Prostate gland (tissue), 2 donors: ENCODE measurements at regions not wholly inside any gene's neighbourhood (a gene's known extent, or its start where the extent isn't known, plus 50 kb on each side); places are given as distances from the start of the nearest gene placed in this dataset.
A peak's percentile ranks its signal among the peaks of the same experiment; 100 is the strongest.

Source experiments
- CTCF ChIP-seq, 4 experiments: fragments of 200-600 bp in 2 of 4; fragments of 450-650 bp in 2 of 4; sonication (generic) in 2 of 4; IDR thresholded peaks; 1 replicate in 3 of 4; 2 replicates in 1 of 4; pipeline ENCODE4 v1.5.1; 2016 to 2019; ENCODE audit warnings: antibody characterized with exemption in 4 of 4, mild to moderate bottlenecking in 2 of 4, moderate library complexity in 2 of 4
- POLR2AphosphoS5 ChIP-seq: sonication (generic); formaldehyde crosslinking; IDR thresholded peaks from one replicate; pipeline ENCODE4 v1.6.1; 2017; ENCODE audit warnings: antibody characterized with exemption

GRCh38 chr1:67629370-67630075 is 55.5 kb upstream of the GADD45A start:
- TF ChIP-seq CTCF (IDR thresholded peaks at IDR 0.05) (no peak), POLR2AphosphoS5 (peak; percentile 58)
